ENCODE measurements at regions not wholly inside any gene's neighbourhood (a gene's known extent, or its start where the extent isn't known, plus 50 kb on each side); places are given as distances from the start of the nearest gene placed in this dataset.

- TF ChIP-seq FOXP2 (optimal IDR thresholded peaks at IDR 0.05; ENCODE audit: borderline replicate concordance, extremely low read depth, extremely low read length, insufficient read depth), result no peak
- no peak for TF ChIP-seq REST (IDR thresholded peaks at IDR 0.05; ENCODE audit: insufficient read depth in 1 of 2, low read depth in 2 of 2, low read length in 2 of 2)
- no peak for TF ChIP-seq POLR2AphosphoS5 (IDR thresholded peaks at IDR 0.05; ENCODE audit: low read depth, low read length)
- TF ChIP-seq SIN3A (IDR thresholded peaks at IDR 0.05; ENCODE audit: borderline replicate concordance, insufficient read depth, low read length), result no peak
- TF ChIP-seq TAF1 (IDR thresholded peaks at IDR 0.05; ENCODE audit: borderline replicate concordance, insufficient read depth, low read length), result no peak
Measured at GRCh38 chr9:19694601-19695000, 94.2 kb downstream of the SLC24A2 start.

- TF ChIP-seq FOXP2 (optimal IDR thresholded peaks at IDR 0.05; ENCODE audit: borderline replicate concordance, extremely low read depth, extremely low read length, insufficient read depth), result no peak
- TF ChIP-seq REST (IDR thresholded peaks at IDR 0.05; ENCODE audit: insufficient read depth in 1 of 2, low read depth in 2 of 2, low read length in 2 of 2), result no peak
- TF ChIP-seq POLR2AphosphoS5 (IDR thresholded peaks at IDR 0.05; ENCODE audit: low read depth, low read length), result no peak
Measured at GRCh38 chr9:19690128-19690527, 98.7 kb downstream of the SLC24A2 start.

- TF ChIP-seq SIN3A (IDR thresholded peaks at IDR 0.05; ENCODE audit: borderline replicate concordance, insufficient read depth, low read length) (no peak), FOXP2 (optimal IDR thresholded peaks at IDR 0.05; ENCODE audit: borderline replicate concordance, extremely low read depth, extremely low read length, insufficient read depth) (no peak), REST (IDR thresholded peaks at IDR 0.05; ENCODE audit: insufficient read depth in 1 of 2, low read depth in 2 of 2, low read length in 2 of 2) (no peak), POLR2AphosphoS5 (IDR thresholded peaks at IDR 0.05; ENCODE audit: low read depth, low read length) (no peak), TAF1 (IDR thresholded peaks at IDR 0.05; ENCODE audit: borderline replicate concordance, insufficient read depth, low read length) (no peak)
Measured at GRCh38 chr9:19689328-19690101, 99.3 kb downstream of the SLC24A2 start.

GRCh38 chr9:19683715-19684114 lies 105.1 kb downstream of the SLC24A2 start:
- TF ChIP-seq FOXP2 (optimal IDR thresholded peaks at IDR 0.05; ENCODE audit: borderline replicate concordance, extremely low read depth, extremely low read length, insufficient read depth), result no peak
- no peak for TF ChIP-seq POLR2AphosphoS5 (IDR thresholded peaks at IDR 0.05; ENCODE audit: low read depth, low read length)
- no peak for TF ChIP-seq SIN3A (IDR thresholded peaks at IDR 0.05; ENCODE audit: borderline replicate concordance, insufficient read depth, low read length)
- no peak for TF ChIP-seq TAF1 (IDR thresholded peaks at IDR 0.05; ENCODE audit: borderline replicate concordance, insufficient read depth, low read length)
- TF ChIP-seq REST (IDR thresholded peaks at IDR 0.05; ENCODE audit: insufficient read depth in 1 of 2, low read depth in 2 of 2, low read length in 2 of 2), result no peak
